ENCODE measurements at regions not wholly inside any gene's neighbourhood (a gene's known extent, or its start where the extent isn't known, plus 50 kb on each side); places are given as distances from the start of the nearest gene placed in this dataset.

- Histone ChIP-seq H3K9me3 (no peaks in the 10 kb centered on the region), H3K27ac (ENCODE audit: low read depth in 2 of 2, low read length in 1 of 2) (no peak overlapping the region), H3K79me2 (ENCODE audit: insufficient read depth) (no peaks in the 10 kb centered on the region), H3K4me1 (ENCODE audit: control insufficient read depth in 1 of 2, insufficient read depth in 2 of 2, low read depth in 1 of 2, low read length in 1 of 2) (no peaks in the 10 kb centered on the region; a peak in 1 of 4 replicates), H3K36me3 (replicated peaks in 1 of 2; ENCODE audit: control insufficient read depth in 1 of 2, insufficient read depth in 2 of 2, low read length in 1 of 2) (no peaks in the 10 kb centered on the region), H3K4me3 (ENCODE audit: low read depth in 2 of 2, low read length in 1 of 2) (no peak overlapping the region), H3F3A (replicated peaks; ENCODE audit: insufficient read depth) (no peaks in the 10 kb centered on the region), H3K4me2 (no peak overlapping the region), H3K9ac (no peak overlapping the region), H3K9me2 (no peaks in the 10 kb centered on the region), H4K20me1 (ENCODE audit: insufficient read depth) (no peaks in the 10 kb centered on the region), H3K27me3 (ENCODE audit: insufficient read depth) (no peaks in the 10 kb centered on the region), H2AFZ (ENCODE audit: low read depth) (no peak overlapping the region)
- ChIA-PET POLR2A (no interaction called here), CTCF (interaction anchor here (0.6 to 1.1 kb wide), 3 partner anchors 16 to 627 kb away, joined by 3 read pairs; no protein-coding TSS in a partner anchor)
- no peak for DNase-seq
- WGBS (ENCODE audit: low lambda C conversion rate), result 98% methylated on average over 7 of the region's 7 CpGs
- no peak for TF ChIP-seq FOXJ3 (CRISPR knock-in tag; IDR thresholded peaks at IDR 0.05)
- TF ChIP-seq ELF1 (IDR thresholded peaks at IDR 0.05), result no peak
- TF ChIP-seq REST (IDR thresholded peaks at IDR 0.05; ENCODE audit: low read depth, low read length), result no peak
- no peak for TF ChIP-seq TEAD4 (IDR thresholded peaks at IDR 0.05; ENCODE audit: borderline replicate concordance, insufficient read depth)
- TF ChIP-seq MXI1 (IDR thresholded peaks at IDR 0.05; ENCODE audit: low read depth, low read length), result no peak
- no peak for TF ChIP-seq MAX (IDR thresholded peaks at IDR 0.05; ENCODE audit: low read depth)
- TF ChIP-seq TCF12 (IDR thresholded peaks at IDR 0.05), result no peak
- no peak for TF ChIP-seq CTCF (IDR thresholded peaks at IDR 0.05)
- TF ChIP-seq CHD2 (IDR thresholded peaks at IDR 0.05; ENCODE audit: low read length, partially characterized antibody), result no peak
- no peak for TF ChIP-seq RFX5 (IDR thresholded peaks at IDR 0.05; ENCODE audit: low read length)
- TF ChIP-seq YY1 (IDR thresholded peaks at IDR 0.05; ENCODE audit: low read depth), result no peak
- no peak for TF ChIP-seq POLR2AphosphoS5 (IDR thresholded peaks at IDR 0.05; ENCODE audit: low read depth, low read length)
- no peak for TF ChIP-seq FOXM1 (IDR thresholded peaks at IDR 0.05; ENCODE audit: low read depth)
- no peak for TF ChIP-seq ZBTB33 (IDR thresholded peaks at IDR 0.05; ENCODE audit: borderline replicate concordance, low read depth)
- no peak for TF ChIP-seq USF2 (IDR thresholded peaks at IDR 0.05; ENCODE audit: borderline replicate concordance, low read depth, low read length)
- no peak for TF ChIP-seq RCOR1 (IDR thresholded peaks at IDR 0.05; ENCODE audit: low read length)
- no peak for TF ChIP-seq RAD21 (IDR thresholded peaks at IDR 0.05; ENCODE audit: low read length)
Measured at GRCh38 chr6:22015216-22015615, 281.6 kb downstream of the PRL start.
